Right lobe of liver (tissue), 6 donors: ENCODE measurements at regions not wholly inside any gene's neighbourhood (a gene's known extent, or its start where the extent isn't known, plus 50 kb on each side); places are given as distances from the start of the nearest gene placed in this dataset.
A peak's percentile ranks its signal among the peaks of the same experiment; 100 is the strongest.

ENCODE experiments used
- ATAC-seq, 4 donors: fragments of 200-7000 bp; cut with Tn5 transposase; one replicate each; pipeline ENCODE4 v1.9.1; 2020; ENCODE audit warnings: mild to moderate bottlenecking in 4 of 4, moderate library complexity in 4 of 4
- DNase-seq, 3 donors: peaks; one replicate each; pipeline ENCODE4 v3.0.0-alpha.2; 2020
- H3K27ac ChIP-seq, 3 donors: fragments of 200-600 bp; one replicate each; pipeline ENCODE4 v1.8.0; 2022
- H3K27me3 ChIP-seq, 2 donors: fragments of 200-600 bp; one replicate each; pipeline ENCODE4 v1.8.0; 2022
- H3K36me3 ChIP-seq, 4 donors: fragments of 200-600 bp; sonication (generic) in 1 of 4; one replicate each; pipeline versions ENCODE4 v1.5.1 to v1.8.0; 2017 to 2022; ENCODE audit warnings: control low read depth in 1 of 4
- H3K4me1 ChIP-seq, 4 donors: fragments of 200-600 bp; sonication (generic) in 1 of 4; one replicate each; pipeline versions ENCODE4 v1.5.1 to v1.8.0; 2017 to 2022; ENCODE audit warnings: control low read depth in 1 of 4
- H3K4me3 ChIP-seq, 3 donors: fragments of 200-600 bp; one replicate each; pipeline ENCODE4 v1.8.0; 2022
- H3K9me3 ChIP-seq, 4 donors: fragments of 200-600 bp; sonication (generic) in 1 of 4; one replicate each; pipeline versions ENCODE4 v1.5.1 to v1.8.0; 2017 to 2022; ENCODE audit warnings: control low read depth in 1 of 4
- CTCF ChIP-seq, 4 donors: fragments of 200-600 bp in 3 of 4; fragments of 450-650 bp in 1 of 4; IDR thresholded peaks; one replicate each; pipeline versions ENCODE4 v1.5.1 to v1.8.0; 2016 to 2022; ENCODE audit warnings: antibody characterized with exemption in 4 of 4, mild to moderate bottlenecking in 2 of 4
- POLR2A ChIP-seq: fragments of 450-650 bp; IDR thresholded peaks from one replicate; pipeline ENCODE4 v1.6.1; 2017; ENCODE audit warnings: antibody characterized with exemption, mild to moderate bottlenecking
- WGBS: methylation state at CpG from one replicate; pipeline ENCODE4 v1.1.6; 2018; ENCODE audit warnings: low coverage, low lambda C conversion rate; ENCODE audit not compliant: insufficient coverage; ENCODE audit errors: missing lambda C conversion rate; 5-methylcytosine and 5-hydroxymethylcytosine counted together
- intact Hi-C, 2 donors: fragments of 100-400 bp; cut with DNase I; formaldehyde crosslinking; loops; one replicate each; pipeline versions ENCODE4 v1.11.2 to v1.14.1; 2022
- donor health status: DM: no; HTN: yes; CAD: no.
- donor health status: DM: no; HTN: no; CAD: no.
- donor health status: DM: no; HTN: no; CAD: no.
- donor health status: DM: no; HTN: yes; CAD: no.
- donor health status: DM: no; HTN: yes; CAD: no.

- 92% methylated on average over 2 of the region's 2 CpGs for WGBS
- no peaks in the 10 kb centered on the region for H3K9me3 ChIP-seq
- TF ChIP-seq POLR2A (no peak), CTCF (IDR thresholded peaks at IDR 0.05) (no peak)
- H3K27ac ChIP-seq: no peak overlapping the region
- no peak overlapping the region for H3K4me3 ChIP-seq
- no peak for DNase-seq
- no peaks in the 10 kb centered on the region for H3K36me3 ChIP-seq
- ATAC-seq: no peak
- peaks cover 0 to 16% (median 2%) of the 10 kb centered on the region in 4 donors for H3K4me1 ChIP-seq
- intact Hi-C loops: no loop called here
- no peaks in the 10 kb centered on the region for H3K27me3 ChIP-seq
Observed at GRCh38 chr16:85387731-85388295, 225.3 kb upstream of the GSE1 start.

GRCh38 chr16:85389679-85390470, 223.2 kb upstream of the GSE1 start:
- DNase-seq (peak in 2 of 3 donors; percentile 45 to 50), ATAC-seq (no peak)
- intact Hi-C loops: no loop called here
- Histone ChIP-seq H3K4me1 (peaks cover 0 to 16% (median 2%) of the 10 kb centered on the region in 4 donors), H3K9me3 (no peaks in the 10 kb centered on the region), H3K4me3 (no peak overlapping the region), H3K27ac (peak overlapping the region in 2 of 3 donors; percentile 44 to 57), H3K36me3 (no peaks in the 10 kb centered on the region), H3K27me3 (no peaks in the 10 kb centered on the region)
- WGBS: 78% methylated on average over 8 of the region's 19 CpGs
- TF ChIP-seq CTCF (IDR thresholded peaks at IDR 0.05) (no peak), POLR2A (no peak)

- Histone ChIP-seq H3K27ac (peak overlapping the region in 2 of 3 donors; percentile 44 to 57), H3K9me3 (no peaks in the 10 kb centered on the region), H3K4me3 (no peak overlapping the region), H3K27me3 (no peaks in the 10 kb centered on the region), H3K4me1 (peaks cover 0 to 11% (median 2%) of the 10 kb centered on the region in 4 donors), H3K36me3 (no peaks in the 10 kb centered on the region)
- DNase-seq (peak; percentile 88 to 90 (median 88)), ATAC-seq (peak; percentile 83 to 91 (median 90))
- WGBS: 29% methylated on average over 7 of the region's 24 CpGs
- TF ChIP-seq CTCF (IDR thresholded peaks at IDR 0.05) (no peak), POLR2A (no peak)
- intact Hi-C loops: no loop called here
Observed at GRCh38 chr16:85390511-85391174, 222.5 kb upstream of the GSE1 start.

GRCh38 chr16:85391175-85391707, 221.9 kb upstream of the GSE1 start:
- TF ChIP-seq POLR2A (no peak), CTCF (IDR thresholded peaks at IDR 0.05) (no peak)
- Histone ChIP-seq H3K9me3 (no peaks in the 10 kb centered on the region), H3K4me1 (peaks cover 0 to 10% (median 3%) of the 10 kb centered on the region in 4 donors), H3K27me3 (no peaks in the 10 kb centered on the region), H3K4me3 (no peak overlapping the region), H3K27ac (peak overlapping the region in 1 of 3 donors; percentile 57), H3K36me3 (no peaks in the 10 kb centered on the region)
- DNase-seq (peak in 1 of 3 donors; percentile 41), ATAC-seq (no peak)
- intact Hi-C loops: no loop called here
- WGBS: 78% methylated on average over 7 of the region's 14 CpGs
